NT2/D1 (cell line): ENCODE measurements at regions not wholly inside any gene's neighbourhood (a gene's known extent, or its start where the extent isn't known, plus 50 kb on each side); places are given as distances from the start of the nearest gene placed in this dataset.

Source experiments
- DNase-seq: peaks from one replicate; pipeline ENCODE4 v3.0.0-alpha.2; 2011; ENCODE audit warnings: low read depth, low spot score
- H3K27me3 ChIP-seq: 2 replicates; pipeline ENCODE4 v1.6.0; 2011; ENCODE audit warnings: mild to moderate bottlenecking; ENCODE audit not compliant: insufficient read length, insufficient read depth
- H3K36me3 ChIP-seq: 2 replicates; pipeline ENCODE4 v1.6.1; 2011; ENCODE audit warnings: mild to moderate bottlenecking, low read length, mixed read lengths; ENCODE audit not compliant: insufficient read depth, insufficient read length
- H3K4me1 ChIP-seq: 2 replicates; pipeline ENCODE4 v1.5.1; 2011; ENCODE audit not compliant: insufficient read depth, insufficient read length
- H3K4me3 ChIP-seq: 2 replicates; pipeline ENCODE4 v1.5.1; 2011; ENCODE audit warnings: low read depth; ENCODE audit not compliant: insufficient read length
- H3K9ac ChIP-seq: 2 replicates; pipeline ENCODE4 v1.6.0; 2011; ENCODE audit warnings: low read depth; ENCODE audit not compliant: insufficient read length
- H3K9me3 ChIP-seq: 2 replicates; pipeline ENCODE4 v1.5.1; 2011; ENCODE audit warnings: mild to moderate bottlenecking, low read length; ENCODE audit not compliant: insufficient read depth
- SUZ12 ChIP-seq: IDR thresholded peaks from 2 replicates; pipeline ENCODE4 v1.6.1; 2011; ENCODE audit not compliant: insufficient read length, insufficient read depth; ENCODE audit errors: extremely low read depth
- YY1 ChIP-seq: IDR thresholded peaks from 2 replicates; pipeline ENCODE4 v1.6.1; 2011; ENCODE audit not compliant: insufficient read length, insufficient read depth
- ZNF274 ChIP-seq: IDR thresholded peaks from 2 replicates; pipeline ENCODE4 v1.6.1; 2011; ENCODE audit warnings: mild to moderate bottlenecking, low read depth, low read length

DNA sequence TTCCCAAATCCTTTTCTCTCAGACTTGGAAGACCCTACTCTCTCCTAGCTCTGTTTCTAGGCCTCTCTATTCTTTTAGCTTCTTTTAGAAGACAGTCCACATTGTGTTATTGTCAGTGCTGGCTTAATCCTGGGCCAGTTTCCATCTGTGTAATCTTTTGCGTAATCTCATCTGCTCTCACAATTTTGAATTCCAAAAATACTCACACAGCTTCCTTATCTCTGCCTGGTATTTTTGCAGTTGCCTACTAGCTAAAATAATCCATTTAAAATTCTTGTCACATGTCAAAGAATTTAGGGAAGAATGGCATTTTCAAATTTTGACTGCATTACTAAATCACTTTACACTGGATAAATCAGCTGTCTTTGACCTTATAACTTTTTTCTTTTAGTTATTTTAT, 200.6 kb upstream of the MEX3C start:
- H3K4me1 ChIP-seq = no peaks in the 10 kb centered on the region
- no peaks in the 10 kb centered on the region for H3K27me3 ChIP-seq
- H3K4me3 ChIP-seq = no peak overlapping the region
- no peaks in the 10 kb centered on the region for H3K9me3 ChIP-seq
- no peak for DNase-seq
- TF ChIP-seq ZNF274 (no peak), SUZ12 (no peak), YY1 (no peak)
- H3K9ac ChIP-seq = no peak overlapping the region
- H3K36me3 ChIP-seq = no peaks in the 10 kb centered on the region

DNA sequence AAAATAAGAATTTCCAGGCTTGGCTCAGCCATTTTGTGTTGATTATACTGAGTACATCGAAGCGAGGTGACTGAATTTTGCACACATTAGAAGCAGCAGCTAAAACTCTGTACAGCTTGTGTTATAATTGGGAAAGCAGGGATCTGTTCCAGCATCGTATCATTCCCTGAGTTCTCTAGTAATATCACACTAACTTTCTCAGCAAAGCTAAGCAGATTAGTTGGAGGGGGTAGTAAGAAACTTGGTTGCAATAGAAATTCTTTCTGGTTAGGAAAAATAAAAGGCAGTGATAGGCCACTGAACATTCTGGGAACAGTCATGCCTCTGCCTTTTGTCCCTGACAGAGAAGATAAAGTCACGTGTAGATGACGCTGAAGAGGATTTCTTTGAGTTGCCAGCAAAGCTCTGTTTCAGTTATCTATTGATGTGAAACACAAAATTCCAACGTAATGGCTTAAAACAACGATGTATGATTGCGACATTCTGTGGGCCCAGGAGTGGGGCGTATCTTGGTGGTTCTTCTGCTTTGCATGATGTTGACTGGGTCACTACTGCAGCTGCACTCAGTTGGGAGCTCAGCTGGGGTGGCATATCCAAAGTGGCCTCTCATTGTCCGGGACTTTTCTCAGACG, 202.1 kb upstream of the MEX3C start:
- no peak overlapping the region for H3K9ac ChIP-seq
- H3K4me1 ChIP-seq = no peaks in the 10 kb centered on the region
- H3K36me3 ChIP-seq = no peaks in the 10 kb centered on the region
- no peak for DNase-seq
- TF ChIP-seq SUZ12 = no peak
- TF ChIP-seq YY1 = no peak
- H3K27me3 ChIP-seq = no peaks in the 10 kb centered on the region
- H3K9me3 ChIP-seq = no peaks in the 10 kb centered on the region
- H3K4me3 ChIP-seq = no peak overlapping the region

DNA sequence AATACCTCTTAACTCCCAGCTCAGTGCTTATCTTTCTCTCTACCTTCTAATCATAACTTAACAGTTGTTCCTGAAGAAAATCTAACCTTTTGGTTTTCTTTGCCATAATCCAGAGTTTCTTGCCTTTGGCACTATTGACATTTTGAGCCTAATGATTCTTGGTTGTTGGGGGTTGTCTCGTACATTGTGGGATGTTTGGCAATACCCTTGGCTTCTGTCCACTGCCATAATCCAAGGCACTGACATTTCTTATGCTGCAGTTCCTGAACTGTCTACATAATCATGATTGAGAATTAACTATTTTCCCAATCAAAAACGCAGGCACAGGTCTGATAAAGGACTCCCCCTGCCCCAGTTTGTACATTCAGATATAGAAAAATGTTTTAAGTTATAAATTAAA, 203.2 kb upstream of the MEX3C start:
- no peaks in the 10 kb centered on the region for H3K4me1 ChIP-seq
- H3K9ac ChIP-seq = no peak overlapping the region
- H3K4me3 ChIP-seq = no peak overlapping the region
- no peaks in the 10 kb centered on the region for H3K9me3 ChIP-seq
- H3K36me3 ChIP-seq = no peaks in the 10 kb centered on the region
- TF ChIP-seq ZNF274 (no peak), SUZ12 (no peak), YY1 (no peak)
- no peaks in the 10 kb centered on the region for H3K27me3 ChIP-seq
- DNase-seq = no peak

DNA sequence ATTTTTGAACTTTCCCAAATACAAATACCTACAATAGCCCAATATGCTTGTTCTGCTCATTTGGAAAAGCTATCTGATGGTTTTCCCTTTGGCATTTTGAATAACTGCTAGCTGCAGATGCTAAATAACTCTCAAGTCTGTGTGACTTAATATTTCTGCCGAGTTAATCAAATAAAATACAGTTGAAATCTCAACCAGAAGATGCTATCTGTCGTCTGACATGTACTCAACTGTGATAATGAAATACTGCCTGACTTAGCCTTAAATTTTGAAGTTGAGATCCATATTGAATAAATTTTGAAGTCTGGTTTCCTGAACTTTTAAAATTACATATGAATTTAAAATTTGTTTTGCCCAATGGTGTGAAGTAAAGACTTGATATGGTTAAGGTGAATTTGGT, 204.4 kb upstream of the MEX3C start:
- no peaks in the 10 kb centered on the region for H3K27me3 ChIP-seq
- DNase-seq = no peak
- no peaks in the 10 kb centered on the region for H3K9me3 ChIP-seq
- H3K4me3 ChIP-seq = no peak overlapping the region
- H3K36me3 ChIP-seq = no peaks in the 10 kb centered on the region
- TF ChIP-seq SUZ12 (no peak), ZNF274 (no peak)
- H3K9ac ChIP-seq = no peak overlapping the region
- no peaks in the 10 kb centered on the region for H3K4me1 ChIP-seq

DNA sequence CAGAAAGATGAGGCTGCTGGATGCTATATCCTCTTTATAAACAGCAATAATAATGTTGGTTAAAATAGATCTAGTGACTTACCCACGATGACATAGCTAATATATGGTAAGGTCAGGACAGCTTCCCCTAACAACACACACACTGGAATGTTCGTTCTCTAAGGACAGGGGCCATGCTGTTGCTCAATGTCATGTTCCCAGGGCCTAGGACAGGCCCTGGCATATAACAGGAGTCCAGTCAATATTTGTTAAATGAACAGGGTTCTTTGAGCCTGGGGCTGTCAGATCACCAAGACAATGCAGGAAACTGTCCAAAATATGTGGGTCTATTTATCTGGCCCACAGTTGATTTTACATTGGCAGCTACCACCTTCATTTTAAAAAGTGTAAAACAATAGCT, 207.1 kb upstream of the MEX3C start:
- H3K9me3 ChIP-seq = no peaks in the 10 kb centered on the region
- DNase-seq = no peak
- no peak overlapping the region for H3K4me3 ChIP-seq
- H3K27me3 ChIP-seq = no peaks in the 10 kb centered on the region
- no peaks in the 10 kb centered on the region for H3K36me3 ChIP-seq
- TF ChIP-seq SUZ12 = no peak
- no peak for TF ChIP-seq ZNF274
- TF ChIP-seq YY1 = no peak
- H3K4me1 ChIP-seq = no peaks in the 10 kb centered on the region
- no peak overlapping the region for H3K9ac ChIP-seq

DNA sequence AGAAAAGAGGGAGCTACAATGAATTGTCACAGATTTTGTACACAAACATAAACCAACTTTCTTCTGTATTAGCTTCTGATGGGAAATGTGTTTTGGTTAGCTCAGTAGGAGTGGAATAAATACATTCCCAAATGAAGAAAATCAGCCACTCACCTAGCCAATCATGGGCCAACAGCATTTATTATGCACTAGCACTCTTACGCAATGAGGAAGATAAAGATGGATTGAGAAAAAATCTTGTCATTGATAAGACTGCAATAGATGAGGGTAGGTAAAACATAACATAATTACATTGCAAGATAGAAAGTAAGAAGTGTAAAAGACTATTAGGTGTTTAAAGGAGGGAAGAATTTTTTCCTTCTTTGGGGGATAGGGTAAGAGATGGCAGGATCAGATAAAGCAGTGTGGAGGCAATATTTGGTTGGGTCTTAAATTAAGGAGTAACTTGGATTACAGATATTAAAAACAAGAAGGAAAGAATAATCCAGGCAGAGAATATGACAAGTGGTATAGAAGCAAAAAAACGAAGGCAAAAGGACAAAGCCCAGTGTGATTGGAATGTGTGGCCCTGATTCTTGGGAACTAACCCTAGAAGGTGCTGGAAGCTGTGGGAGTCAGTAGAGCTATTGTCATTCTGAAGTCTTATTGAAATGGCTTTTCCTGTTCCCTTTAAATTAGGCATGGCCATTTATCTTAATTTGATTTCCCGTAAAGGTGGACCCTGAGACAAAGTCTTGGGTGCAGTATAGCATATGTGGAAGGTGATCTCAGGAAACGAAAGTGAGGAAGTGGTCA, 208.4 kb upstream of the MEX3C start:
- H3K9me3 ChIP-seq = no peaks in the 10 kb centered on the region
- DNase-seq = no peak
- TF ChIP-seq YY1 (no peak), ZNF274 (no peak)
- H3K9ac ChIP-seq = no peak overlapping the region
- no peaks in the 10 kb centered on the region for H3K27me3 ChIP-seq
- no peaks in the 10 kb centered on the region for H3K4me1 ChIP-seq
- H3K4me3 ChIP-seq = no peak overlapping the region
- H3K36me3 ChIP-seq = no peaks in the 10 kb centered on the region

DNA sequence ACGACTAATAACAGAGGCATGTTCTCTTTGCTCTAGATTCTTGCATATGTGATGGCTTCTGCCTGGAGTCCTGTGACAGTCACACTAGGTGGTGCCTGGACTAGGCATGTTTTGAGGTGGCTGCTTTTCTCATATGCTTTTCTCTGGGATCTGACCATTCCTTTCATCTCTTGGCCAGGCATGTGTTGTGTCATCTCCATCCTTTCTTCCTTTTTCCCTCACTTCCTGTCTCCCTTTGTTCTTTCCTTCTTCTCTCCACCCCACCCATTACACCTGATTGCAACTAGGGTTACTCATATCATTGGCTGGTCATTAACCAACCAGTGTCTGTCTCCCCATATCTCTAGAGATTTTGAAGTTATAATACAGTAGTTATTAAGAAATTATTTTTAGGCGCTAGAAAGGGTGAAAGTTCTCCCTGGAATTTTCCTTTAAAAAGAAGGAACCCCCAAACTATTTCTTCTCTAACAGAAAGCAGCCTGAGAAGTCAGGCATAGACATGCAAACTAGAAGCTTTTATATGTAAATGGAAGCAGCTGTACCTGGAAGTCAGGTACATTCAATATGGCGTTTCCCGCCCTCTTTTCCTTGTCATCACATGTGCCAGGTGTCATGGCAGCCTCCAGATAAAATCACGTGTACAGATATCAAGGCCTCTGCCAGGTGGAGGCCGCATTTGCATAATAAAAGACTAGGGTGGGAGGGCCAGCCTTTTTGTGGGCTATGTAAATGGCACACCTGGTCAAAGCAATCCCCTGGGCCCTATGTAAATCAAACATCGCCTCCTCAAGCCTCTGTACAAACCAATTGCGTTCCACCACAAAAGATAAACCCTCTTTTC, 220.4 kb upstream of the MEX3C start:
- H3K27me3 ChIP-seq = no peaks in the 10 kb centered on the region
- DNase-seq = no peak
- no peak for TF ChIP-seq YY1
- no peak overlapping the region for H3K9ac ChIP-seq
- H3K9me3 ChIP-seq = no peaks in the 10 kb centered on the region; the same call in 1 of the 2 replicates
- H3K4me1 ChIP-seq = no peaks in the 10 kb centered on the region
- no peak overlapping the region for H3K4me3 ChIP-seq
- H3K36me3 ChIP-seq = no peaks in the 10 kb centered on the region
